Hepatocyte (in vitro differentiated cells): ENCODE measurements at regions not wholly inside any gene's neighbourhood (a gene's known extent, or its start where the extent isn't known, plus 50 kb on each side); places are given as distances from the start of the nearest gene placed in this dataset.

ENCODE experiments used
- EZH2 ChIP-seq: fragments of 200-600 bp; sonication (generic); IDR thresholded peaks from 2 replicates; pipeline ENCODE4 v1.6.1; 2016; ENCODE audit warnings: antibody characterized with exemption, mild to moderate bottlenecking, borderline replicate concordance
- EZH2phosphoT487 ChIP-seq: fragments of 200-600 bp; sonication (generic); IDR thresholded peaks from one replicate; pipeline ENCODE4 v1.6.1; 2018; ENCODE audit warnings: antibody characterized with exemption, mild to moderate bottlenecking, low read depth, moderate library complexity; ENCODE audit not compliant: unreplicated experiment, severe bottlenecking
- TF ChIP-seq, protein P1 (sequence below): fragments of 200-600 bp; sonication (generic); IDR thresholded peaks from 2 replicates; pipeline ENCODE4 v1.5.1; 2016; ENCODE audit warnings: antibody characterized with exemption, mild to moderate bottlenecking; ENCODE audit not compliant: poor library complexity

DNA sequence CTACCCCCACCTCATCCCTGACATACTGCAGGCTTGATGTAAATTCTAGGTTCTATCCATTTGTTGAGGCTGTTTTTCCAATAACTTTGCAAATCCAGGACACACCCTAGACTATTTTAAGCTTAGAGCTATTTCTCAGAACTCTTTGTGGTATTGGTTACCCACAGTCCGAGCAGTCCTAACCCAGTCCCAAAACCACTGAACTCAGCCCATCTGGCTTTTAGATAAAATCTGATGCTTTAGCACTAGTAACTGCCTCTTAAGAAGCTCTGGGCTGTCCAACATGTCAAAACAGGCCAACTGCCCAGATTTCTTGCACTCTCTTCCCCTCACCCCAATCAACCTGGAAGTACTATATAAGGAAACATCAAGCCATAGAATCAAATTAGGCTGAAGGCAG is 344.4 kb upstream of the CADM1 start:
- no peak for TF ChIP-seq EZH2phosphoT487
- TF ChIP-seq, protein P1, sequence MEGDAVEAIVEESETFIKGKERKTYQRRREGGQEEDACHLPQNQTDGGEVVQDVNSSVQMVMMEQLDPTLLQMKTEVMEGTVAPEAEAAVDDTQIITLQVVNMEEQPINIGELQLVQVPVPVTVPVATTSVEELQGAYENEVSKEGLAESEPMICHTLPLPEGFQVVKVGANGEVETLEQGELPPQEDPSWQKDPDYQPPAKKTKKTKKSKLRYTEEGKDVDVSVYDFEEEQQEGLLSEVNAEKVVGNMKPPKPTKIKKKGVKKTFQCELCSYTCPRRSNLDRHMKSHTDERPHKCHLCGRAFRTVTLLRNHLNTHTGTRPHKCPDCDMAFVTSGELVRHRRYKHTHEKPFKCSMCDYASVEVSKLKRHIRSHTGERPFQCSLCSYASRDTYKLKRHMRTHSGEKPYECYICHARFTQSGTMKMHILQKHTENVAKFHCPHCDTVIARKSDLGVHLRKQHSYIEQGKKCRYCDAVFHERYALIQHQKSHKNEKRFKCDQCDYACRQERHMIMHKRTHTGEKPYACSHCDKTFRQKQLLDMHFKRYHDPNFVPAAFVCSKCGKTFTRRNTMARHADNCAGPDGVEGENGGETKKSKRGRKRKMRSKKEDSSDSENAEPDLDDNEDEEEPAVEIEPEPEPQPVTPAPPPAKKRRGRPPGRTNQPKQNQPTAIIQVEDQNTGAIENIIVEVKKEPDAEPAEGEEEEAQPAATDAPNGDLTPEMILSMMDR: no peak
- no peak for TF ChIP-seq EZH2
